ENCODE measurements at regions not wholly inside any gene's neighbourhood (a gene's known extent, or its start where the extent isn't known, plus 50 kb on each side); places are given as distances from the start of the nearest gene placed in this dataset.

GRCh38 chr17:79242393-79242792 is 167.8 kb downstream of the ENGASE start:
- TF ChIP-seq CTCF (conservative IDR thresholded peaks at IDR 0.05; ENCODE audit: low read depth, low read length), result no peak
- H3K4me3 ChIP-seq (ENCODE audit: low read depth, low read length), result no peak overlapping the region
- no peak for DNase-seq (ENCODE audit: low read depth)

GRCh38 chr17:79241616-79242015 is 167.0 kb downstream of the ENGASE start:
- DNase-seq (ENCODE audit: low read depth), result no peak
- TF ChIP-seq CTCF (conservative IDR thresholded peaks at IDR 0.05; ENCODE audit: low read depth, low read length), result no peak
- H3K4me3 ChIP-seq (ENCODE audit: low read depth, low read length), result no peak overlapping the region

GRCh38 chr17:79239205-79239604 is 164.6 kb downstream of the ENGASE start:
- DNase-seq (ENCODE audit: low read depth), result no peak
- no peak for TF ChIP-seq CTCF (conservative IDR thresholded peaks at IDR 0.05; ENCODE audit: low read depth, low read length)

GRCh38 chr17:79237448-79238053 is 162.9 kb downstream of the ENGASE start:
- no peak overlapping the region for H3K4me3 ChIP-seq (ENCODE audit: low read depth, low read length)
- no peak for TF ChIP-seq CTCF (conservative IDR thresholded peaks at IDR 0.05; ENCODE audit: low read depth, low read length)
- DNase-seq (ENCODE audit: low read depth), result no peak

More at GRCh38 chr17:79239205-79239604, 164.6 kb downstream of the ENGASE start:
- no peak overlapping the region for H3K4me3 ChIP-seq (ENCODE audit: low read depth, low read length)

GRCh38 chr17:79235808-79236207 is 161.2 kb downstream of the ENGASE start:
- TF ChIP-seq CTCF (conservative IDR thresholded peaks at IDR 0.05; ENCODE audit: low read depth, low read length), result no peak
- no peak overlapping the region for H3K4me3 ChIP-seq (ENCODE audit: low read depth, low read length)
- no peak for DNase-seq (ENCODE audit: low read depth)

GRCh38 chr17:79233916-79234551 is 159.4 kb downstream of the ENGASE start:
- no peak for TF ChIP-seq CTCF (conservative IDR thresholded peaks at IDR 0.05; ENCODE audit: low read depth, low read length)
- no peak for DNase-seq (ENCODE audit: low read depth)
- H3K4me3 ChIP-seq (ENCODE audit: low read depth, low read length), result no peak overlapping the region

GRCh38 chr17:79232957-79233356 is 158.3 kb downstream of the ENGASE start:
- TF ChIP-seq CTCF (conservative IDR thresholded peaks at IDR 0.05; ENCODE audit: low read depth, low read length), result no peak
- H3K4me3 ChIP-seq (ENCODE audit: low read depth, low read length), result no peak overlapping the region
- DNase-seq (ENCODE audit: low read depth), result no peak

Data from epithelial cell of proximal tubule (primary cell).